ENCODE measurements at regions not wholly inside any gene's neighbourhood (a gene's known extent, or its start where the extent isn't known, plus 50 kb on each side); places are given as distances from the start of the nearest gene placed in this dataset.

- no peak for TF ChIP-seq CTCF (IDR thresholded peaks at IDR 0.05 in 4 of 5, conservative IDR thresholded peaks at IDR 0.05 in 1 of 5)
- no peak for TF ChIP-seq POLR2A (IDR thresholded peaks at IDR 0.05)
Observed at GRCh38 chr4:134961963-134962362, 760.4 kb upstream of the PABPC4L start.

Measured in gastrocnemius medialis (tissue), 4 donors.